HCT116 (cell line): ENCODE measurements at regions not wholly inside any gene's neighbourhood (a gene's known extent, or its start where the extent isn't known, plus 50 kb on each side); places are given as distances from the start of the nearest gene placed in this dataset.

Experiments
- ATAC-seq: fragments of 200-7000 bp; cut with Tn5 transposase; 2 replicates; pipeline ENCODE4 v1.9.1; 2020; ENCODE audit warnings: mild to moderate bottlenecking, moderate library complexity
- BruUV-seq: library from RNA; stranded (reverse); fragments of 400-500 nt; replicated peaks from 2 replicates; lab custom pipeline; 2021; lab: Mats Ljungman, UMichigan
- CTCF ChIA-PET: fragments of 300-600 bp; sonication (Branson Sonifier 250); formaldehyde crosslinking; loops from one replicate; lab custom pipeline; 2021; ENCODE audit warnings: antibody characterized with exemption; lab: Charles Lee
- POLR2A ChIA-PET: fragments of 300-600, 350-600 bp; sonication (Branson Sonifier 250); formaldehyde crosslinking; loops from one replicate; lab custom pipeline; 2021; ENCODE audit warnings: antibody characterized with exemption; lab: Charles Lee
- RAD21 ChIA-PET, 2 experiments: fragments of 300-600 bp; sonication (Branson Sonifier 250); formaldehyde crosslinking; loops; one replicate each; lab custom pipeline; 2023; ENCODE audit warnings: low total read pairs in 2 of 2; ENCODE audit not compliant: uncharacterized antibody in 2 of 2, unreplicated experiment in 2 of 2, low non-redundant PET in 1 of 2; lab: Charles Lee
- DNase-seq: peaks from one replicate; pipeline ENCODE4 v3.0.0-alpha.2; 2010; ENCODE audit warnings: low read depth, low spot score
- H2AFZ ChIP-seq: fragments of 200-600 bp; shearing (Covaris generic), sonication (generic); 2 replicates; pipeline ENCODE4 v1.6.1; 2017; ENCODE audit warnings: low read depth, mixed run types, mixed read lengths, antibody characterized with exemption, low read length; ENCODE audit not compliant: poor library complexity, severe bottlenecking
- H3K27ac ChIP-seq: 2 replicates; pipeline ENCODE4 v1.5.1; 2012; ENCODE audit warnings: low read depth, low read length
- H3K27me3 ChIP-seq: fragments of 200-600 bp; sonication (generic); 2 replicates; pipeline ENCODE4 v1.6.1; 2016; ENCODE audit warnings: mixed run types, low read length, mixed read lengths; ENCODE audit not compliant: insufficient read depth
- H3K36me3 ChIP-seq, 2 experiments: fragments of 200-500 bp in 1 of 2; fragments of 200-600 bp in 1 of 2; sonication (Bioruptor generic) in 1 of 2; sonication (generic) in 1 of 2; 2 replicates each; pipeline versions ENCODE4 v1.5.1 to v1.6.1; 2014 to 2016; ENCODE audit warnings: low read length in 2 of 2, inconsistent platforms in 1 of 2, mixed read lengths in 1 of 2, mixed run types in 1 of 2; ENCODE audit not compliant: insufficient read depth in 2 of 2, control insufficient read depth in 1 of 2
- H3K4me1 ChIP-seq, 2 experiments: fragments of 200-600 bp in 1 of 2; sonication (generic) in 1 of 2; 2 replicates each; pipeline versions ENCODE4 v1.5.1 to v1.6.1; 2012 to 2017; ENCODE audit warnings: low read length in 2 of 2, inconsistent platforms in 1 of 2, mild to moderate bottlenecking in 1 of 2, mixed read lengths in 1 of 2, mixed run types in 1 of 2, moderate library complexity in 1 of 2; ENCODE audit not compliant: insufficient read depth in 2 of 2, control insufficient read depth in 1 of 2
- H3K4me2 ChIP-seq: fragments of 200-600 bp; sonication (generic); 2 replicates; pipeline ENCODE4 v1.6.1; 2017; ENCODE audit warnings: mixed run types, low read length, mixed read lengths
- H3K4me3 ChIP-seq, 2 experiments: fragments of 200-600 bp in 1 of 2; sonication (generic) in 1 of 2; replicated peaks in 1 of 2; 2 replicates each; pipeline ENCODE4 v1.5.1; 2011 to 2016; ENCODE audit warnings: low read length in 2 of 2, control low read depth in 1 of 2, low read depth in 1 of 2, mild to moderate bottlenecking in 1 of 2, mixed read lengths in 1 of 2, mixed run types in 1 of 2
- H3K79me2 ChIP-seq: fragments of 200-600 bp; sonication (generic); 2 replicates; pipeline ENCODE4 v1.6.1; 2017; ENCODE audit warnings: mild to moderate bottlenecking, mixed run types, low read length, moderate library complexity, mixed read lengths; ENCODE audit not compliant: insufficient read depth
- H3K9ac ChIP-seq: fragments of 200-600 bp; sonication (generic); 2 replicates; pipeline ENCODE4 v1.6.1; 2016; ENCODE audit warnings: low read length, mixed read lengths
- H3K9me2 ChIP-seq: fragments of 200-600 bp; sonication (generic), shearing (Covaris generic); 2 replicates; pipeline ENCODE4 v1.6.1; 2017; ENCODE audit warnings: mixed run types, mild to moderate bottlenecking, moderate library complexity; ENCODE audit not compliant: insufficient read depth
- H3K9me3 ChIP-seq, 2 experiments: fragments of 200-500 bp in 1 of 2; fragments of 200-600 bp in 1 of 2; sonication (Bioruptor generic) in 1 of 2; sonication (generic) in 1 of 2; 2 replicates each; pipeline ENCODE4 v1.6.1; 2014 to 2017; ENCODE audit warnings: low read length in 2 of 2, mixed read lengths in 2 of 2, inconsistent platforms in 1 of 2, low read depth in 1 of 2, mild to moderate bottlenecking in 1 of 2, mixed run types in 1 of 2, moderate library complexity in 1 of 2; ENCODE audit not compliant: control insufficient read depth in 1 of 2, insufficient read depth in 1 of 2
- H4K20me1 ChIP-seq: fragments of 200-600 bp; sonication (generic), shearing (Covaris generic); 2 replicates; pipeline ENCODE4 v1.6.1; 2017; ENCODE audit warnings: mixed run types, mild to moderate bottlenecking, moderate library complexity; ENCODE audit not compliant: insufficient read depth
- CEBPB ChIP-seq: IDR thresholded peaks from 2 replicates; pipeline ENCODE4 v1.6.1; 2012; ENCODE audit warnings: low read depth
- EGR1 ChIP-seq: IDR thresholded peaks from 2 replicates; pipeline ENCODE4 v1.6.1; 2012; ENCODE audit warnings: low read depth
- EZH2 ChIP-seq: fragments of 200-600 bp; sonication (generic); IDR thresholded peaks from 2 replicates; pipeline ENCODE4 v1.6.1; 2017; ENCODE audit warnings: antibody characterized with exemption, mixed run types
- FOSL1 ChIP-seq: IDR thresholded peaks from 2 replicates; pipeline ENCODE4 v1.6.1; 2012; ENCODE audit warnings: low read depth
- JUND ChIP-seq: IDR thresholded peaks from 2 replicates; pipeline ENCODE4 v1.6.1; 2012
- POLR2A ChIP-seq: IDR thresholded peaks from 2 replicates; pipeline ENCODE4 v1.7.0; 2011; ENCODE audit warnings: borderline replicate concordance; ENCODE audit not compliant: insufficient read depth, insufficient read length; ENCODE audit errors: extremely low read depth
- POLR2AphosphoS5 ChIP-seq: IDR thresholded peaks from 2 replicates; pipeline ENCODE4 v1.6.1; 2011; ENCODE audit warnings: mild to moderate bottlenecking, low read depth, low read length, moderate library complexity
- SP1 ChIP-seq: IDR thresholded peaks from 2 replicates; pipeline ENCODE4 v1.6.1; 2012; ENCODE audit warnings: low read depth
- SRF ChIP-seq: IDR thresholded peaks from 2 replicates; pipeline ENCODE4 v1.6.1; 2012; ENCODE audit warnings: low read depth
- TCF7L2 ChIP-seq: IDR thresholded peaks from 2 replicates; pipeline ENCODE4 v1.7.0; 2011; ENCODE audit warnings: borderline replicate concordance, inconsistent platforms; ENCODE audit not compliant: insufficient read depth, insufficient read length; ENCODE audit errors: extremely low read depth
- YY1 ChIP-seq: IDR thresholded peaks from 2 replicates; pipeline ENCODE4 v1.6.1; 2011; ENCODE audit warnings: low read length, low read depth, moderate library complexity, mild to moderate bottlenecking; ENCODE audit not compliant: insufficient replicate concordance; ENCODE audit errors: extremely low read depth
- ZNF274 ChIP-seq: fragments of 200-500 bp; sonication (Bioruptor generic); IDR thresholded peaks from 2 replicates; pipeline ENCODE4 v1.6.1; 2014; ENCODE audit warnings: mild to moderate bottlenecking, low read depth, low read length, inconsistent platforms
- intact Hi-C: fragments of 100-400 bp; cut with micrococcal nuclease; formaldehyde crosslinking; loops from 2 replicates; pipeline ENCODE4 v1.10.0; 2022
- TF ChIP-seq, protein P1 (sequence below), 3 experiments: fragments of 200-600 bp in 1 of 3; sonication (generic) in 1 of 3; IDR thresholded peaks in 2 of 3; conservative IDR thresholded peaks in 1 of 3; 2 replicates each; pipeline ENCODE4 v1.5.1; 2012 to 2017; ENCODE audit warnings: low read depth in 2 of 3, low read length in 2 of 3, antibody characterized with exemption in 1 of 3, borderline replicate concordance in 1 of 3, control low read depth in 1 of 3, mild to moderate bottlenecking in 1 of 3, mixed read lengths in 1 of 3, mixed run types in 1 of 3, moderate library complexity in 1 of 3; ENCODE audit not compliant: insufficient read depth in 1 of 3
- TF ChIP-seq, protein P2 (sequence below): IDR thresholded peaks from 2 replicates; pipeline ENCODE4 v1.6.1; 2012; ENCODE audit warnings: low read depth

DNA sequence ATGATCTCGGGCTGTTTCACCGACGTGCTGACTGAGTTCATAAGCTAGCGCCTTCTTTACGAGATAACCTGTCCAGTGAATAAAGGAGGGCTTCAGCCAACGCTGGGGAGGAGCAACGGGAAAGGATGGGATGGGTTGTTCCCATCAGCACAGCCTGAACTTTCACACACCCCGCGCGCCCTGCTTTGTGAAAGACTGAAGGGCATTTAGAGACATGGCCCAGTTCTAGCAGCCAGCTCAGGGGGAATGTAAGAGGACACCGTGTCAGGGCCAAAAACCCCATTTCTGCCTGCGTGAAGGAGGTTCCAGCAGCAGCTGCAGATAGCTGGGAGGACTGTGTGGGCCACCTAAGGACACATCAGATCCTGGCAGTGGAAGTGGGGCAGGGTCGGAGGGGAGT lies 255.1 kb upstream of the RAB4A start:
- Histone ChIP-seq H4K20me1 (no peaks in the 10 kb centered on the region), H3K4me3 (no peak overlapping the region), H3K36me3 (no peaks in the 10 kb centered on the region), H3K9me3 (no peaks in the 10 kb centered on the region), H3K4me1 (no peaks in the 10 kb centered on the region), H3K4me2 (no peak overlapping the region), H3K27me3 (no peaks in the 10 kb centered on the region), H3K79me2 (no peaks in the 10 kb centered on the region), H2AFZ (no peak overlapping the region), H3K9ac (no peak overlapping the region), H3K9me2 (no peaks in the 10 kb centered on the region), H3K27ac (no peak overlapping the region)
- no TSS peak for BruUV-seq
- TF ChIP-seq ZNF274 (no peak), YY1 (no peak), CEBPB (no peak), SRF (no peak), FOSL1 (no peak), TCF7L2 (no peak), JUND (no peak), SP1 (no peak), POLR2A (no peak), EGR1 (no peak), POLR2AphosphoS5 (no peak), EZH2 (no peak)
- TF ChIP-seq, protein P1, sequence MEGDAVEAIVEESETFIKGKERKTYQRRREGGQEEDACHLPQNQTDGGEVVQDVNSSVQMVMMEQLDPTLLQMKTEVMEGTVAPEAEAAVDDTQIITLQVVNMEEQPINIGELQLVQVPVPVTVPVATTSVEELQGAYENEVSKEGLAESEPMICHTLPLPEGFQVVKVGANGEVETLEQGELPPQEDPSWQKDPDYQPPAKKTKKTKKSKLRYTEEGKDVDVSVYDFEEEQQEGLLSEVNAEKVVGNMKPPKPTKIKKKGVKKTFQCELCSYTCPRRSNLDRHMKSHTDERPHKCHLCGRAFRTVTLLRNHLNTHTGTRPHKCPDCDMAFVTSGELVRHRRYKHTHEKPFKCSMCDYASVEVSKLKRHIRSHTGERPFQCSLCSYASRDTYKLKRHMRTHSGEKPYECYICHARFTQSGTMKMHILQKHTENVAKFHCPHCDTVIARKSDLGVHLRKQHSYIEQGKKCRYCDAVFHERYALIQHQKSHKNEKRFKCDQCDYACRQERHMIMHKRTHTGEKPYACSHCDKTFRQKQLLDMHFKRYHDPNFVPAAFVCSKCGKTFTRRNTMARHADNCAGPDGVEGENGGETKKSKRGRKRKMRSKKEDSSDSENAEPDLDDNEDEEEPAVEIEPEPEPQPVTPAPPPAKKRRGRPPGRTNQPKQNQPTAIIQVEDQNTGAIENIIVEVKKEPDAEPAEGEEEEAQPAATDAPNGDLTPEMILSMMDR (IDR thresholded peaks at IDR 0.05 in 2 of 3, conservative IDR thresholded peaks at IDR 0.05 in 1 of 3; ENCODE audit: borderline replicate concordance in 1 of 3, insufficient read depth in 1 of 3, low read depth in 2 of 3, low read length in 2 of 3): no peak
- TF ChIP-seq, protein P2, sequence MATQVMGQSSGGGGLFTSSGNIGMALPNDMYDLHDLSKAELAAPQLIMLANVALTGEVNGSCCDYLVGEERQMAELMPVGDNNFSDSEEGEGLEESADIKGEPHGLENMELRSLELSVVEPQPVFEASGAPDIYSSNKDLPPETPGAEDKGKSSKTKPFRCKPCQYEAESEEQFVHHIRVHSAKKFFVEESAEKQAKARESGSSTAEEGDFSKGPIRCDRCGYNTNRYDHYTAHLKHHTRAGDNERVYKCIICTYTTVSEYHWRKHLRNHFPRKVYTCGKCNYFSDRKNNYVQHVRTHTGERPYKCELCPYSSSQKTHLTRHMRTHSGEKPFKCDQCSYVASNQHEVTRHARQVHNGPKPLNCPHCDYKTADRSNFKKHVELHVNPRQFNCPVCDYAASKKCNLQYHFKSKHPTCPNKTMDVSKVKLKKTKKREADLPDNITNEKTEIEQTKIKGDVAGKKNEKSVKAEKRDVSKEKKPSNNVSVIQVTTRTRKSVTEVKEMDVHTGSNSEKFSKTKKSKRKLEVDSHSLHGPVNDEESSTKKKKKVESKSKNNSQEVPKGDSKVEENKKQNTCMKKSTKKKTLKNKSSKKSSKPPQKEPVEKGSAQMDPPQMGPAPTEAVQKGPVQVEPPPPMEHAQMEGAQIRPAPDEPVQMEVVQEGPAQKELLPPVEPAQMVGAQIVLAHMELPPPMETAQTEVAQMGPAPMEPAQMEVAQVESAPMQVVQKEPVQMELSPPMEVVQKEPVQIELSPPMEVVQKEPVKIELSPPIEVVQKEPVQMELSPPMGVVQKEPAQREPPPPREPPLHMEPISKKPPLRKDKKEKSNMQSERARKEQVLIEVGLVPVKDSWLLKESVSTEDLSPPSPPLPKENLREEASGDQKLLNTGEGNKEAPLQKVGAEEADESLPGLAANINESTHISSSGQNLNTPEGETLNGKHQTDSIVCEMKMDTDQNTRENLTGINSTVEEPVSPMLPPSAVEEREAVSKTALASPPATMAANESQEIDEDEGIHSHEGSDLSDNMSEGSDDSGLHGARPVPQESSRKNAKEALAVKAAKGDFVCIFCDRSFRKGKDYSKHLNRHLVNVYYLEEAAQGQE: no peak
- intact Hi-C loops: no loop called here
- POLR2A ChIA-PET: no interaction called here
- ATAC-seq (no peak), DNase-seq (no peak)
- RAD21 ChIA-PET: no interaction called here
- CTCF ChIA-PET: no interaction called here
